ENCODE measurements at regions not wholly inside any gene's neighbourhood (a gene's known extent, or its start where the extent isn't known, plus 50 kb on each side); places are given as distances from the start of the nearest gene placed in this dataset.

DNA sequence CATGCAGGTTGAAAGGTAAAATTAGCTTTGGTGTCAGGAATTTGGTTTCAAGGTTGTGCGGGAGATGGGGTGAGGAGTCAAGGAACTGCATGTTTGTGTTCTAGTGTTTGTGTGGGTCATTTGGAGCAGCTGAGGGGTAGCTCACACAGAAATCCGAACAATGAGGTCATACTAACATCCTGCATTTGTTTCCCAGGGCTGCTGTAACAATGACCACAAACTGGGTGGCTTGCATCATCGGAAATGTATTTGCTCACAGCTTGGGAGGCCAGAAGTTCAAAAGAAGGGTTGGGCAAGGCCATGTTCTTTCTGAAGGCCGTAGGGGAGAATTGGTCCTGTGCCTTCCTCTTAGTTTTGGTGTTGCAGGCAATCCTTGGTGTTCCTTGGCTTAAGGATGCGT is 287.4 kb downstream of the HAPSTR1 start:
- TF ChIP-seq, protein P1, sequence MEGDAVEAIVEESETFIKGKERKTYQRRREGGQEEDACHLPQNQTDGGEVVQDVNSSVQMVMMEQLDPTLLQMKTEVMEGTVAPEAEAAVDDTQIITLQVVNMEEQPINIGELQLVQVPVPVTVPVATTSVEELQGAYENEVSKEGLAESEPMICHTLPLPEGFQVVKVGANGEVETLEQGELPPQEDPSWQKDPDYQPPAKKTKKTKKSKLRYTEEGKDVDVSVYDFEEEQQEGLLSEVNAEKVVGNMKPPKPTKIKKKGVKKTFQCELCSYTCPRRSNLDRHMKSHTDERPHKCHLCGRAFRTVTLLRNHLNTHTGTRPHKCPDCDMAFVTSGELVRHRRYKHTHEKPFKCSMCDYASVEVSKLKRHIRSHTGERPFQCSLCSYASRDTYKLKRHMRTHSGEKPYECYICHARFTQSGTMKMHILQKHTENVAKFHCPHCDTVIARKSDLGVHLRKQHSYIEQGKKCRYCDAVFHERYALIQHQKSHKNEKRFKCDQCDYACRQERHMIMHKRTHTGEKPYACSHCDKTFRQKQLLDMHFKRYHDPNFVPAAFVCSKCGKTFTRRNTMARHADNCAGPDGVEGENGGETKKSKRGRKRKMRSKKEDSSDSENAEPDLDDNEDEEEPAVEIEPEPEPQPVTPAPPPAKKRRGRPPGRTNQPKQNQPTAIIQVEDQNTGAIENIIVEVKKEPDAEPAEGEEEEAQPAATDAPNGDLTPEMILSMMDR (IDR thresholded peaks at IDR 0.05), result no peak
- no peak for TF ChIP-seq POLR2A (IDR thresholded peaks at IDR 0.05)

All from uterus (tissue), 2 donors.